ENCODE measurements at regions not wholly inside any gene's neighbourhood (a gene's known extent, or its start where the extent isn't known, plus 50 kb on each side); places are given as distances from the start of the nearest gene placed in this dataset.

GRCh38 chr5:145160679-145161078, 674.5 kb downstream of the PRELID2 start (continued):
- TF ChIP-seq, protein P1, sequence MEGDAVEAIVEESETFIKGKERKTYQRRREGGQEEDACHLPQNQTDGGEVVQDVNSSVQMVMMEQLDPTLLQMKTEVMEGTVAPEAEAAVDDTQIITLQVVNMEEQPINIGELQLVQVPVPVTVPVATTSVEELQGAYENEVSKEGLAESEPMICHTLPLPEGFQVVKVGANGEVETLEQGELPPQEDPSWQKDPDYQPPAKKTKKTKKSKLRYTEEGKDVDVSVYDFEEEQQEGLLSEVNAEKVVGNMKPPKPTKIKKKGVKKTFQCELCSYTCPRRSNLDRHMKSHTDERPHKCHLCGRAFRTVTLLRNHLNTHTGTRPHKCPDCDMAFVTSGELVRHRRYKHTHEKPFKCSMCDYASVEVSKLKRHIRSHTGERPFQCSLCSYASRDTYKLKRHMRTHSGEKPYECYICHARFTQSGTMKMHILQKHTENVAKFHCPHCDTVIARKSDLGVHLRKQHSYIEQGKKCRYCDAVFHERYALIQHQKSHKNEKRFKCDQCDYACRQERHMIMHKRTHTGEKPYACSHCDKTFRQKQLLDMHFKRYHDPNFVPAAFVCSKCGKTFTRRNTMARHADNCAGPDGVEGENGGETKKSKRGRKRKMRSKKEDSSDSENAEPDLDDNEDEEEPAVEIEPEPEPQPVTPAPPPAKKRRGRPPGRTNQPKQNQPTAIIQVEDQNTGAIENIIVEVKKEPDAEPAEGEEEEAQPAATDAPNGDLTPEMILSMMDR (conservative IDR thresholded peaks at IDR 0.05; ENCODE audit: low read depth in 2 of 2): no peak
- TF ChIP-seq NANOG (IDR thresholded peaks at IDR 0.05; ENCODE audit: borderline replicate concordance): no peak

DNA sequence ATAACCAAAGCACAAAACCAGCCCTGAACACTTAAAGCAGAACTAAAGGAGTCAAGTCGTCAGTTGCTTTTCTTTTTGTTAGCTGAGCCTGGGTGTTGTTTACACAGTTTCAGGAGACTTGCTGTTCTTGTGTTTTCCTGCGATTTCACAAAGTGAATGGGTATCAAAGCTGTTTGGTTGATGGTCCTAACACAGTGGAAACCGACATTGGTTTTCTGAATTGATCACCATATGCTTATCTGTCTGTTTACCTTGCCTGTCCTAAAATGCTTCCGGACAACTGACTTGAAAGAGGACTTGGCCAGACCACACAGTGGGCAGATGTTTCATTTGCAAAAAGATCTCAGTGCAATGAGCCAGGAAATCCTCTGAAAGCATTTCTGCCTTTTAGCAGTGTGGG, 676.4 kb downstream of the PRELID2 start:
- Histone ChIP-seq H3K4me2 (peak overlapping the region; percentile 55), H3K27ac (ENCODE audit: low read depth) (peak overlapping the region; percentile 51; the same call in 1 of the 2 replicates), H2AFZ (no peak overlapping the region; the same call in 1 of the 2 replicates), H3K4me1 (ENCODE audit: insufficient read depth) (peaks cover 27% of the 10 kb centered on the region), H4K20me1 (replicated peaks; ENCODE audit: insufficient read depth) (no peaks in the 10 kb centered on the region), H3K79me2 (replicated peaks; ENCODE audit: insufficient read depth) (no peaks in the 10 kb centered on the region), H3K36me3 (ENCODE audit: insufficient read depth) (no peaks in the 10 kb centered on the region), H3K4me3 (no peak overlapping the region), H3K9me2 (ENCODE audit: insufficient read depth) (peaks cover 7% of the 10 kb centered on the region), H3F3A (replicated peaks; ENCODE audit: low read depth) (no peaks in the 10 kb centered on the region), H3K27me3 (ENCODE audit: insufficient read depth) (no peaks in the 10 kb centered on the region)
- no peak for TF ChIP-seq POLR2AphosphoS5 (IDR thresholded peaks at IDR 0.05; ENCODE audit: low read depth)
- TF ChIP-seq, protein P2, sequence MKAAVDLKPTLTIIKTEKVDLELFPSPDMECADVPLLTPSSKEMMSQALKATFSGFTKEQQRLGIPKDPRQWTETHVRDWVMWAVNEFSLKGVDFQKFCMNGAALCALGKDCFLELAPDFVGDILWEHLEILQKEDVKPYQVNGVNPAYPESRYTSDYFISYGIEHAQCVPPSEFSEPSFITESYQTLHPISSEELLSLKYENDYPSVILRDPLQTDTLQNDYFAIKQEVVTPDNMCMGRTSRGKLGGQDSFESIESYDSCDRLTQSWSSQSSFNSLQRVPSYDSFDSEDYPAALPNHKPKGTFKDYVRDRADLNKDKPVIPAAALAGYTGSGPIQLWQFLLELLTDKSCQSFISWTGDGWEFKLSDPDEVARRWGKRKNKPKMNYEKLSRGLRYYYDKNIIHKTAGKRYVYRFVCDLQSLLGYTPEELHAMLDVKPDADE (IDR thresholded peaks at IDR 0.05): no peak
- no peak for TF ChIP-seq JUNB (IDR thresholded peaks at IDR 0.05; ENCODE audit: unreplicated experiment)
- no peak for TF ChIP-seq ZNF331 (CRISPR knock-in tag; IDR thresholded peaks at IDR 0.05; ENCODE audit: low read depth)
- TF ChIP-seq EZH2 (IDR thresholded peaks at IDR 0.05; ENCODE audit: low read depth, unreplicated experiment): no peak
- TF ChIP-seq NANOG (IDR thresholded peaks at IDR 0.05; ENCODE audit: borderline replicate concordance): 0 out of 2 replicates have a peak, but pooled peaks have one; percentile 46
- TF ChIP-seq, protein P3, sequence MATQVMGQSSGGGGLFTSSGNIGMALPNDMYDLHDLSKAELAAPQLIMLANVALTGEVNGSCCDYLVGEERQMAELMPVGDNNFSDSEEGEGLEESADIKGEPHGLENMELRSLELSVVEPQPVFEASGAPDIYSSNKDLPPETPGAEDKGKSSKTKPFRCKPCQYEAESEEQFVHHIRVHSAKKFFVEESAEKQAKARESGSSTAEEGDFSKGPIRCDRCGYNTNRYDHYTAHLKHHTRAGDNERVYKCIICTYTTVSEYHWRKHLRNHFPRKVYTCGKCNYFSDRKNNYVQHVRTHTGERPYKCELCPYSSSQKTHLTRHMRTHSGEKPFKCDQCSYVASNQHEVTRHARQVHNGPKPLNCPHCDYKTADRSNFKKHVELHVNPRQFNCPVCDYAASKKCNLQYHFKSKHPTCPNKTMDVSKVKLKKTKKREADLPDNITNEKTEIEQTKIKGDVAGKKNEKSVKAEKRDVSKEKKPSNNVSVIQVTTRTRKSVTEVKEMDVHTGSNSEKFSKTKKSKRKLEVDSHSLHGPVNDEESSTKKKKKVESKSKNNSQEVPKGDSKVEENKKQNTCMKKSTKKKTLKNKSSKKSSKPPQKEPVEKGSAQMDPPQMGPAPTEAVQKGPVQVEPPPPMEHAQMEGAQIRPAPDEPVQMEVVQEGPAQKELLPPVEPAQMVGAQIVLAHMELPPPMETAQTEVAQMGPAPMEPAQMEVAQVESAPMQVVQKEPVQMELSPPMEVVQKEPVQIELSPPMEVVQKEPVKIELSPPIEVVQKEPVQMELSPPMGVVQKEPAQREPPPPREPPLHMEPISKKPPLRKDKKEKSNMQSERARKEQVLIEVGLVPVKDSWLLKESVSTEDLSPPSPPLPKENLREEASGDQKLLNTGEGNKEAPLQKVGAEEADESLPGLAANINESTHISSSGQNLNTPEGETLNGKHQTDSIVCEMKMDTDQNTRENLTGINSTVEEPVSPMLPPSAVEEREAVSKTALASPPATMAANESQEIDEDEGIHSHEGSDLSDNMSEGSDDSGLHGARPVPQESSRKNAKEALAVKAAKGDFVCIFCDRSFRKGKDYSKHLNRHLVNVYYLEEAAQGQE (IDR thresholded peaks at IDR 0.05; ENCODE audit: unreplicated experiment): no peak
- no peak for TF ChIP-seq EZH2phosphoT487 (IDR thresholded peaks at IDR 0.05; ENCODE audit: unreplicated experiment)
- TF ChIP-seq, protein P1 (conservative IDR thresholded peaks at IDR 0.05; ENCODE audit: low read depth in 2 of 2): no peak
- Mint-ChIP-seq H3K27ac (no peak overlapping the region), H3K4me3 (no peak overlapping the region; the same call in 2 of the 3 replicates), H3K9me3 (no peaks in the 10 kb centered on the region), H3K4me1 (peaks cover 28% of the 10 kb centered on the region), H3K27me3 (ENCODE audit: insufficient read depth, low read depth, poor library complexity) (peaks cover 8% of the 10 kb centered on the region), H3K36me3 (ENCODE audit: low read depth) (no peaks in the 10 kb centered on the region)
- DNase-seq (ENCODE audit: low spot score) (peak; percentile 27), ATAC-seq (peak; percentile 86)

All from GM23338 (cell line).